ENCODE measurements at regions not wholly inside any gene's neighbourhood (a gene's known extent, or its start where the extent isn't known, plus 50 kb on each side); places are given as distances from the start of the nearest gene placed in this dataset.

DNA sequence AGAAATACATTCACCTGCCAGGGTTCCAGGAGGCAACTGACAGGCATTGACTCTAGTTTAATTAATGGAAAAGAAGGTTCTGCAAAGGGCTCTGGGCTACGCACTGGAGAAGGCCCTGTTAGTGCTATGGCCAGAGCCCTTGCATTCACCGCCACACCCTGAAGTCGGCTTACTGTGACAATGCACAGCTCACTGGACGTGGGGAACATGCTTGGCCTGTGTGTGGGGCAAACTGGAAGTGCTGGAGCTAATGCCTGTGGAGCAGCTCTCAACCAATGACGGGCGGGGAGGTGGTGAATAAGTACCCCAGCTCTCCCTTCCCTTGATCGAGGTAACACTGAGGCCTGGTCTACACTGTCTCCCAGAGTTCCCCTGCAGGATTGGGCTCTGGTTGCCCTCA is 209.8 kb downstream of the HAUS1 start:
- no peak for DNase-seq (ENCODE audit: low read depth)
- TF ChIP-seq, protein P1, sequence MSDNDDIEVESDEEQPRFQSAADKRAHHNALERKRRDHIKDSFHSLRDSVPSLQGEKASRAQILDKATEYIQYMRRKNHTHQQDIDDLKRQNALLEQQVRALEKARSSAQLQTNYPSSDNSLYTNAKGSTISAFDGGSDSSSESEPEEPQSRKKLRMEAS (IDR thresholded peaks at IDR 0.05; ENCODE audit: low read depth, low read length) = no peak
- TF ChIP-seq, protein P2, sequence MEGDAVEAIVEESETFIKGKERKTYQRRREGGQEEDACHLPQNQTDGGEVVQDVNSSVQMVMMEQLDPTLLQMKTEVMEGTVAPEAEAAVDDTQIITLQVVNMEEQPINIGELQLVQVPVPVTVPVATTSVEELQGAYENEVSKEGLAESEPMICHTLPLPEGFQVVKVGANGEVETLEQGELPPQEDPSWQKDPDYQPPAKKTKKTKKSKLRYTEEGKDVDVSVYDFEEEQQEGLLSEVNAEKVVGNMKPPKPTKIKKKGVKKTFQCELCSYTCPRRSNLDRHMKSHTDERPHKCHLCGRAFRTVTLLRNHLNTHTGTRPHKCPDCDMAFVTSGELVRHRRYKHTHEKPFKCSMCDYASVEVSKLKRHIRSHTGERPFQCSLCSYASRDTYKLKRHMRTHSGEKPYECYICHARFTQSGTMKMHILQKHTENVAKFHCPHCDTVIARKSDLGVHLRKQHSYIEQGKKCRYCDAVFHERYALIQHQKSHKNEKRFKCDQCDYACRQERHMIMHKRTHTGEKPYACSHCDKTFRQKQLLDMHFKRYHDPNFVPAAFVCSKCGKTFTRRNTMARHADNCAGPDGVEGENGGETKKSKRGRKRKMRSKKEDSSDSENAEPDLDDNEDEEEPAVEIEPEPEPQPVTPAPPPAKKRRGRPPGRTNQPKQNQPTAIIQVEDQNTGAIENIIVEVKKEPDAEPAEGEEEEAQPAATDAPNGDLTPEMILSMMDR (IDR thresholded peaks at IDR 0.05; ENCODE audit: low read depth, low read length) = no peak
- TF ChIP-seq MYC (IDR thresholded peaks at IDR 0.05; ENCODE audit: low read depth, low read length) (no peak), POLR2A (IDR thresholded peaks at IDR 0.05; ENCODE audit: extremely low read depth, insufficient read length) (no peak)
- H3K4me3 ChIP-seq (ENCODE audit: low read depth, low read length) = no peak overlapping the region

DNA sequence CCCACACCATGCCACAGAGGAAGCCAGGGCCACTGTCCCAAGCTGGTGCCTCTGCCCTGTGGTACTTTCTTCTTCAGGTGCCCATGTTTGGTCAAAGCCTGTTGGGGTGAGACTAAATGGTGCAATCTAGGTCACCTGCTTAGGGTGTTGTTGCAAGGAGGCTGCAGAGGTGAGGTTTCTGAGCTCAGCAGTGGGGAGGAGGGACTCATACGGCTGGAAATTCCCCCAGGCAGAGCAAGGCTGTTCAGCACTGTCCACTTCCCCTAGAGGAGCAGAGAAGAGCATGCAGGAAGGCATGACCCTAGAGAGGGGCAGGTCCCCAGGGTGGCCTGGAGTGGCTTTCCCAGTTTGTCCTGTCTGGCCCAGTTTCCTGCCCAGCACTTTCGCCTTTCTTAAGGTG is 211.0 kb downstream of the HAUS1 start:
- DNase-seq (ENCODE audit: low read depth) = no peak
- TF ChIP-seq MYC (IDR thresholded peaks at IDR 0.05; ENCODE audit: low read depth, low read length) (no peak), POLR2A (IDR thresholded peaks at IDR 0.05; ENCODE audit: extremely low read depth, insufficient read length) (no peak)
- TF ChIP-seq, protein P1 (IDR thresholded peaks at IDR 0.05; ENCODE audit: low read depth, low read length) = no peak
- TF ChIP-seq, protein P2 (IDR thresholded peaks at IDR 0.05; ENCODE audit: low read depth, low read length) = no peak
- no peak overlapping the region for H3K4me3 ChIP-seq (ENCODE audit: low read depth, low read length)

DNA sequence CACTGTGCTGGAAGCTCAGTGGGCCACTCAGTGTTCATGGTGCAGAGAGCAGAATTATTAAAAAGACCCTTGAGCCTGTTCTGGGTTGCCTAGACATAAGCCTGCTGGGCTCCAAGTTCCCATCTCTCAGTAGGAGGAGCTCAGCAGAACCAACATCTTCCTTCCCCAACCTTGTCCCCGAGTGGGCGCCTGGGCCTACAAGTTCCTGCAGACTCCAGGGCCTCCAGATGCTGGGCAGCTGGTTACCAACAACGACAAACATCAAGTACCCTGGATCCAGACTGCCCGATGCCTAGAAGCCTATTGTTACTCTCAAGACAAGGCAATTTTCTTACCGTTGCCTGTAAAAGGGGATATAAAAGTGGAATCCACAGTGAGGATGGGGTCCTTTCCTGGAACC is 214.2 kb downstream of the HAUS1 start:
- DNase-seq (ENCODE audit: low read depth) = no peak
- H3K4me3 ChIP-seq (ENCODE audit: low read depth, low read length) = no peak overlapping the region
- TF ChIP-seq, protein P2 (IDR thresholded peaks at IDR 0.05; ENCODE audit: low read depth, low read length) = no peak
- no peak for TF ChIP-seq POLR2A (IDR thresholded peaks at IDR 0.05; ENCODE audit: extremely low read depth, insufficient read length)
- TF ChIP-seq, protein P1 (IDR thresholded peaks at IDR 0.05; ENCODE audit: low read depth, low read length) = no peak
- TF ChIP-seq MYC (IDR thresholded peaks at IDR 0.05; ENCODE audit: low read depth, low read length) = no peak

DNA sequence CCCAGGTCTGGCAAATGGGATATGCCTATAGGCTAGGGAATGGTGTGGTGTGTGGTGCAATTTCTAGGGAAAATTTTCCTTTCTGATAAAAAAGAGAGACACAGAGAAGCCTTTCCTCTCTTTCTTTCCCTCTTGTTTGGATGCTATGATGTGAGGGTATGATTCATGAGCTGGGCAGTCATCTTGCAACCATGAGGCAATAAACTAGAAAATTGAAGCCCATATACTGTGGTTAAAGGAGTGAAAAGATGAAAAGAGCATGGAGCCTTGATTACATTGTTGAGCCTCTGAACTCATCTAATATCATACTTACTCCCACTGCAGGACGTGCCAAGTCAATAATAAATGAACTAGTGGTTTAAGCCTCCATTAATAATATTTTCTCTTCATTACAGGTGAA is 215.6 kb downstream of the HAUS1 start:
- TF ChIP-seq, protein P2 (IDR thresholded peaks at IDR 0.05; ENCODE audit: low read depth, low read length) = no peak
- TF ChIP-seq MYC (IDR thresholded peaks at IDR 0.05; ENCODE audit: low read depth, low read length) = no peak
- no peak for TF ChIP-seq POLR2A (IDR thresholded peaks at IDR 0.05; ENCODE audit: extremely low read depth, insufficient read length)
- TF ChIP-seq, protein P1 (IDR thresholded peaks at IDR 0.05; ENCODE audit: low read depth, low read length) = no peak
- DNase-seq (ENCODE audit: low read depth) = no peak
- H3K4me3 ChIP-seq (ENCODE audit: low read depth, low read length) = no peak overlapping the region

DNA sequence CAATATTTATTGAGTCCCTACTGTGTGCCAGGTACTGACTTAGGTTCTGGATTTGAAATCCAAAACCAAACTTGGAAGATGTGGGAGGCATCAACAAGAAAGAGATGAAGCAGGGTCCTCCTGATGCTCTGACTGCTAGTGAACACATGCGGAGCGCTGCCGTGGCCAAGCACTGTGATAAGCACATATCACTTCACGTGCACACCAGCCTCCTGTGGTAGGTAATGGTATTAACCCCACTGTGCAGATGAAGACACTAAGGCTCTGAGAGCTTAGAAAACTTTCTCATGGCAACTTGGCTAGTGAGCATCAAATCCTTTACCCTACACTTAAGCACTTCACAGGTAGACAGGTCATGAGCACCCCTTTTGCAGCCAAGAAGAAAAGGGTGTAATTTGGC is 216.1 kb downstream of the HAUS1 start:
- DNase-seq (ENCODE audit: low read depth) = no peak
- TF ChIP-seq POLR2A (IDR thresholded peaks at IDR 0.05; ENCODE audit: extremely low read depth, insufficient read length) = no peak
- TF ChIP-seq MYC (IDR thresholded peaks at IDR 0.05; ENCODE audit: low read depth, low read length) = no peak
- TF ChIP-seq, protein P1 (IDR thresholded peaks at IDR 0.05; ENCODE audit: low read depth, low read length) = no peak
- TF ChIP-seq, protein P2 (IDR thresholded peaks at IDR 0.05; ENCODE audit: low read depth, low read length) = no peak
- no peak overlapping the region for H3K4me3 ChIP-seq (ENCODE audit: low read depth, low read length)
